HepG2 (cell line): ENCODE measurements at regions not wholly inside any gene's neighbourhood (a gene's known extent, or its start where the extent isn't known, plus 50 kb on each side); places are given as distances from the start of the nearest gene placed in this dataset.

ENCODE experiments used
- CTCF ChIP-seq: sonication (generic); formaldehyde crosslinking; IDR thresholded peaks from 2 replicates; pipeline ENCODE4 v1.5.0; 2020; ENCODE audit warnings: mild to moderate bottlenecking, missing genetic modification reagents, moderate library complexity
- KDM5B ChIP-seq: sonication (generic); formaldehyde crosslinking; IDR thresholded peaks from 2 replicates; pipeline ENCODE4 v1.4.0; 2020; ENCODE audit warnings: missing genetic modification reagents, mild to moderate bottlenecking, borderline replicate concordance
- MEIS2 ChIP-seq: sonication (generic); formaldehyde crosslinking; IDR thresholded peaks from 2 replicates; pipeline ENCODE4 v1.9.0; 2021; ENCODE audit warnings: mild to moderate bottlenecking, missing genetic modification reagents

- TF ChIP-seq KDM5B (CRISPR knock-in tag) (no peak), MEIS2 (CRISPR knock-in tag) (no peak), CTCF (CRISPR knock-in tag) (no peak)
Measured at GRCh38 chr15:89405494-89405893, 70.9 kb upstream of the POLG start.
